ENCODE measurements at regions not wholly inside any gene's neighbourhood (a gene's known extent, or its start where the extent isn't known, plus 50 kb on each side); places are given as distances from the start of the nearest gene placed in this dataset.

DNA sequence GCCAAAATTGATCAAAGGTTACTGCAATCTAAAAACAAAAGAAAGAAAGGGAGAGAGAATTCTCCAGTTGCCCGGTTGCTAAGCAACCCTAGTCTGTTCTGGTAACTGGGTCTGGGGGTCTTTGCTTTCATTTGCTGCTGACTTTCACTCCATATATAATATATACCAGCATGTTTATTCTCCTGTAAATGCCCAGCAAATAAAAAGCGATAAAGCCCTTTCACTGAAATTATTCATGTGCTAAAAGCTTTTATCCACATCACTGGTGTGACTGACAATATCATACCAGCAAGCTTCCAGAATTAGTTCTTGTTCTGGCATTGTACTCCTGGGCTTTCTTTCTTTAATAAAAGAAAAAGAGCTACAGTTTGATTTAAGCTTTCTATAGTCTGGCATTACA is 75.5 kb upstream of the ST8SIA3 start:
- no peak for TF ChIP-seq CTCF (IDR thresholded peaks at IDR 0.05; ENCODE audit: control insufficient read depth, insufficient read depth, low read depth, low read length, missing control alignments)
- no peak for DNase-seq (ENCODE audit: low read depth)
- no peak overlapping the region for H3K4me3 ChIP-seq (ENCODE audit: control insufficient read depth, low read depth, low read length)

DNA sequence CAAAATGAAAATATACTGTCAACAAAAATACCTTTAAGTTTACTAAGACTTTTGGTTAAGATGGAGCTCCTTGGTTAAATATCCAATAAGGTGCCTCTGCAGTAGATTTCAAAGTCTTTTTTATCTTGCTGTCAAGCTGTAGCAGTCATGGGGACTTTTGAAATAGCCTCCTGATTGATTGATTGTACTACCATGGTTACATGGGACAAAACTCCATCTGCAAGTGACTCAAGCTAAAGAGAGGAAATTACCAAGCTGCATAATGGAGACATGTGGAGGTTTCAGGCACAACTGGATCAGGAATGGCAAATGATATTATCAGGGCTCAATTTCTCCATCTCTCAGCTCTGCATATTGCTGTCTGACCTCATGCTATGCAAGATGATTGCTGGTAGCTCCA is 73.4 kb upstream of the ST8SIA3 start:
- no peak overlapping the region for H3K4me3 ChIP-seq (ENCODE audit: control insufficient read depth, low read depth, low read length)
- no peak for DNase-seq (ENCODE audit: low read depth)
- TF ChIP-seq CTCF (IDR thresholded peaks at IDR 0.05; ENCODE audit: control insufficient read depth, insufficient read depth, low read depth, low read length, missing control alignments), result no peak

DNA sequence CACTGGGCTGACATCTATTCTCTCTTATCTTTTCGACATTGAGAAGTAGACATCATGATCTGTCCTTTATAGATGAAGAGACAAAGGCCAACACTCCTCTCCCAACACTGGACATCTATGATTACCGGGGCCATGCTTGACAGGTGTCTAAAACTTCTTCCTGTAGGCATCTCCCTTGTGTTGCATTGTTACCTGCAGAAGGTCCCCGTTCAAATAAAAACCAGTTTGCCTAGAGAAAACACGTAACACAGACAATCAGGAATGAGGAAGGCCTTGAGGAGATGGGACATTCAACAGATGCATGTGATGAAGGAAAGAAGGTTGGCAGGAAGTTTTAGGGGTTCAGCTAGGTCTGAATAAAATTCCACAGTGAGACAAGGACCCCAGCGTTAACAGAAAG is 70.8 kb upstream of the ST8SIA3 start:
- no peak for TF ChIP-seq CTCF (IDR thresholded peaks at IDR 0.05; ENCODE audit: control insufficient read depth, insufficient read depth, low read depth, low read length, missing control alignments)
- no peak overlapping the region for H3K4me3 ChIP-seq (ENCODE audit: control insufficient read depth, low read depth, low read length)
- DNase-seq (ENCODE audit: low read depth), result no peak

DNA sequence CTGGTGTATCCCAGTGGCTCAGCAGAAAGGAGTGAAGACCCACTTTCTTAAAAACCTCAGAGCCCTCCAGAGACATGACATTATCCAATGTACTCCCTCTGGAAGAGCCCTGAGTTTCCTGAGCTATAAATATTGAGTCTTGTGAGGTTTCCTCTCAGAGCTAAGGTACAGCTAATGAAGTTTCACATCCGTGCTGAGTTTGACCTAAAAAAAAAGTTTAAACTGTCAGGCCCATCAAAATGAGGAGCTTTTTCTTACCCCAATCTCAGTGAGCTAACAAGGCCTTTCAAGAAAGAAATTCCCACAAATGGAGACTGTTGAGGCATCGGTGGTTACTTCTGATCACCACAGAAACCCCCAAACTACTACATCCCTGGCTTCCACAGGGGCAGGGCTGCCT is 65.4 kb upstream of the ST8SIA3 start:
- DNase-seq (ENCODE audit: low read depth), result no peak
- TF ChIP-seq CTCF (IDR thresholded peaks at IDR 0.05; ENCODE audit: control insufficient read depth, insufficient read depth, low read depth, low read length, missing control alignments), result no peak
- no peak overlapping the region for H3K4me3 ChIP-seq (ENCODE audit: control insufficient read depth, low read depth, low read length)

DNA sequence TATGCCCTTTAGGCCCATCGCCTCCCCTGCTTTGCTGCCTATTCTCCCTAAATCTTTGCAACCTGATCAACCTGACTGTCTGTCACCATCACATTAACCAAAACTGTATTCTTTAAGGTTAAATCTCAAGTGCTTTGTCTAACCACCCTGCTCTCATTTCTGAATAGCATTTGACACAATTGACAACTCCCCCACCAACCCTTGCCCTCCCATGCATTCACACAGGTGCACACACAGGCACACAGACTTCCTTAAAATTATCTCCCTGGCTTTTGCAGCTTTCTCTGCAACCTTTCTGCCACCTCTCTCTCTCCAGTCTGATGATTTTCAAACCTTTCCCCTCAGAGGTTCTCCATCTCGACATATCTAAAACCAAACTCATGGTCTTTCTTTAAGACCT is 64.6 kb upstream of the ST8SIA3 start:
- H3K4me3 ChIP-seq (ENCODE audit: control insufficient read depth, low read depth, low read length), result no peak overlapping the region
- no peak for DNase-seq (ENCODE audit: low read depth)
- TF ChIP-seq CTCF (IDR thresholded peaks at IDR 0.05; ENCODE audit: control insufficient read depth, insufficient read depth, low read depth, low read length, missing control alignments), result no peak

GRCh38 chr18:57294547-57294946 is 57.8 kb upstream of the ST8SIA3 start:
- no peak overlapping the region for H3K4me3 ChIP-seq (ENCODE audit: control insufficient read depth, low read depth, low read length)
- no peak for TF ChIP-seq CTCF (IDR thresholded peaks at IDR 0.05; ENCODE audit: control insufficient read depth, insufficient read depth, low read depth, low read length, missing control alignments)
- no peak for DNase-seq (ENCODE audit: low read depth)

- H3K4me3 ChIP-seq (ENCODE audit: control insufficient read depth, low read depth, low read length), result no peak overlapping the region
- TF ChIP-seq CTCF (IDR thresholded peaks at IDR 0.05; ENCODE audit: control insufficient read depth, insufficient read depth, low read depth, low read length, missing control alignments), result no peak
- no peak for DNase-seq (ENCODE audit: low read depth)
These were observed 56.0 kb upstream of the ST8SIA3 start for GRCh38 chr18:57296336-57296735.
